SK-MEL-5 (cell line): ENCODE measurements at regions not wholly inside any gene's neighbourhood (a gene's known extent, or its start where the extent isn't known, plus 50 kb on each side); places are given as distances from the start of the nearest gene placed in this dataset.
"Not testable (repeated sequence)": the region's sequence is repeated elsewhere in the genome, so short reads cannot be mapped to it uniquely, and the experiment has no call there.

Source experiments
- DNase-seq: peaks from one replicate; pipeline ENCODE4 v3.0.0-alpha.2; 2016; ENCODE audit warnings: low read depth, low spot score
- in situ Hi-C: cut with HindIII; loops from 2 replicates; pipeline ENCODE4 v1.10.0; 2016; ENCODE audit warnings: low sequenced_read_pairs, high pct_unique_total_duplicates, low pct_unique_long_range_greater_than_20kb

GRCh38 chr14:96710060-96710666 lies 87.0 kb upstream of the VRK1 start:
- in situ Hi-C loops, result no loop called here
- DNase-seq, result no peak

GRCh38 chr14:96711559-96712267 lies 85.5 kb upstream of the VRK1 start:
- DNase-seq, result no peak
- in situ Hi-C loops, result no loop called here

- in situ Hi-C loops, result no loop called here
- DNase-seq, result no peak
These were observed 83.8 kb upstream of the VRK1 start for GRCh38 chr14:96713426-96713825.

DNA sequence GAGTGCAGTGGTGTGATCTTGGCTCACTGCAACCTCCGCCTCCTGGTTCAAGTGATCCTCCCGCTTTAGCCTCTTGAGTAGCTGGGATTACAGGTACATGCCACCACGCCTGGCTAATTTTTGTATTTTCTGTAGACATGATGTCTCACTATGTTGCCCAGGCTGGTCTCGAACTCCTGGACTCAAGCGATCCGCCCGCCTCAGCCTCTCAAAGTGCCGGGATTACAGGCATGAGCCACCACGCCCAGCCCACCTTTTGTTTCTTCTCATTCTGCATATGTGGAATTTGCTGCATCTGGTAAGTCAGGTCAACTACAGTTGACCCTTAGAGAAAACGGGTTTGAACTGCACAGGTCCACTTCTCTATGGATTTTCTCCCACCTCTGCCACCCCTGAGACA lies 82.6 kb upstream of the VRK1 start:
- in situ Hi-C loops, DNase-seq: not testable (repeated sequence)

GRCh38 chr14:96717116-96717515 lies 80.1 kb upstream of the VRK1 start:
- in situ Hi-C loops, result no loop called here
- DNase-seq, result no peak

DNA sequence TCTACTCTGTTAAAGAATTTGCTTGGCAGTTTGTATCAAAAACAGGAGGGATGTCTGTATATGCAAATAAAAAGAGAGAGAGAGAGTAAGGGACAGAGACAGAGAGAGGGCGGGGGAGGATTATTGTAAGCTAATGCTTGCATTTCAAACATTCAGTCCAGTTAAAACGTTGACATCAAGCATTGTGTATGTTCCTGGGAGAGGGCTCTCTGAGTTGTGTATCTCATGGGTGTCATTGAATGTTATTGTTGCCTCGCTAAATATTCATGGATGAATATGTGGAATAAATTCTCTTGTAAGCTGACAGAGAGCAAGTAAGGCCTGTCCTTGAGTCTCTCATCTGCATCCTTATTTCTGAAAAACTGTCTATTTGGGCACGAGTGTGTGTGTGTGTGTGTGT lies 78.8 kb upstream of the VRK1 start:
- DNase-seq, result no peak
- in situ Hi-C loops, result no loop called here

- DNase-seq, in situ Hi-C loops: not testable (repeated sequence)
These were observed 76.5 kb upstream of the VRK1 start for GRCh38 chr14:96720702-96721101.

GRCh38 chr14:96722736-96723135 lies 74.4 kb upstream of the VRK1 start:
- DNase-seq, result no peak
- in situ Hi-C loops, result no loop called here

DNA sequence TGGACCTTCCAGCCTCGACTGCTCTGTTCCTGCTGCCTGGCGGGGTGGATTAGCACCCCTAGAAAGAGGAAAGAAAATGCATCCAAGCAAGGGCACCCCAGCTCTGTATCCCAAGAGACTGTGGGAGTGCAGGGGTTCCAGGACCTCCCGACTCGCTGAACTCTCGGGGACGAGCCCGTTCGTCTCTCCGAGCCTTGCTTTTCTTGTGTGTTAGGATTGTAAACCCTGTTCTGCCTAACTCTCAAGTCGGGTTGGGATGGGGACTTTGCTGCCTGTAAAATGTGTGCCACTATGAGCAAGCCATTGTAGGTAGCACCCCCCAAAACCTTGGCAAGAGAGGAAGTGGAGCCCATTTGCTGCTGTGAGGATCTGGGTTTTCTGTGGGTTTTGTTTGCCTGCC lies 73.2 kb upstream of the VRK1 start:
- in situ Hi-C loops, result no loop called here
- no peak for DNase-seq

GRCh38 chr14:96725232-96725631 lies 72.0 kb upstream of the VRK1 start:
- in situ Hi-C loops, result no loop called here
- DNase-seq, result no peak

DNA sequence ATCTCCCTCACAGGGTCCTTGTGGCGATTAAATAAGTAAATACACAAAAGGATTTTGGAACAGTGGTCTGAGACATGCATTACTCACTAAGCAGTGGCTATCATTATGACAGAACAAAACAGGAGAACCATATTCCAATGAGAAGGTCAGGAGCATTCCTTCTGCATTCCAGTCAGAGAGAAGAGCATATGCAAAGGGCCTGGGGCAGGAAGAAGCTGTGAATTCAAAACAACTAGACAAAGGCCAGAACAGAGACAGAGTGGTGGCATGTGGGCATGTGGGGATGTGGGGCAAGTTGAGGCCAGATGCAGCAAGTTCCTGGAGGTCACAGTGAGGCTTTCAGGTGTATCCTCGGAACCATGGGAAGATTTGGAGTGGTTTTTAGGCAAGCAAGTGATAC lies 70.1 kb upstream of the VRK1 start:
- in situ Hi-C loops, result no loop called here
- no peak for DNase-seq

GRCh38 chr14:96727491-96727890 lies 69.7 kb upstream of the VRK1 start:
- in situ Hi-C loops, result no loop called here
- DNase-seq, result no peak

GRCh38 chr14:96727980-96728717 lies 69.0 kb upstream of the VRK1 start:
- DNase-seq, result no peak
- in situ Hi-C loops, result no loop called here

- DNase-seq, result no peak
- in situ Hi-C loops, result no loop called here
These were observed 67.3 kb upstream of the VRK1 start for GRCh38 chr14:96729889-96730288.

DNA sequence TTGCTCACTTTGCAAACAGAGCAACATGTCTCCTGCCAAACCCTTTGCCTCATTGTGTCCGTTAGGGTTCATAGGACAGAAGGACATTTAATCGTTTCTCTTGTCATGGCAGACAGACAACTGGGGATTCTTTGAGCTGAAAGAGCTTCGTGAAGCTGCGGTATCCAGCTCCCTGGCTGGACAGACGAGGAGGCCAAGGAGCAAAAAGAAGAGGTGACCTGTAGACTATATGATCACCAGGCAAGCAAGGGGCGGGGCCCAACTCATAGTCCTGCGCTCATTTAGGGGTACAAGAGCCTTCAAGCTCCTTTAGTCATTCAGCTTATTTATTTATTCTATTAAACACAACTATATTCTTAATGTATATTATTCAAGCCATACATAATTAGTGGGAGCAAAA lies 66.8 kb upstream of the VRK1 start:
- DNase-seq, result no peak
- in situ Hi-C loops, result no loop called here

- no peak for DNase-seq
- in situ Hi-C loops, result no loop called here
These were observed 63.0 kb upstream of the VRK1 start for GRCh38 chr14:96734076-96734622.

DNA sequence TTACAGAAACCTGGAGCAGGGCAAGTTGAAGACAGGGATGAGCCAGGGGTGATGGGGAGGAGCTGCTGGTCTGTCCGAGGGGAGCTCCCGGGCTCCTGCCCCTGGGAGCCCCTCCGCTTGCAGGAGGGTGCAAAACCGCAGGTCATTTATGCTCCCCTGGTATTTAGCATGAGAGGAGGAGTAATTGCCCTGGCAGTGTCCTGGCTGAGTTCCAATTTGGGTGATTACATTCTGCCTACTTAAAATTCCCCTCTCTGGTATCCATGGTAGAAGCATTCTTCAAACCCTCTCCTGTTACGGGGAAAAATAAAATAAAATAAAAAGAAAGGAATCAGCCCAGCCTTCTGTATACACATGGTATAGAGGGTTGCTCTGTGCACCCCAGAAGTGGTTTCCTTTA lies 61.7 kb upstream of the VRK1 start:
- in situ Hi-C loops, result no loop called here
- DNase-seq, result no peak

DNA sequence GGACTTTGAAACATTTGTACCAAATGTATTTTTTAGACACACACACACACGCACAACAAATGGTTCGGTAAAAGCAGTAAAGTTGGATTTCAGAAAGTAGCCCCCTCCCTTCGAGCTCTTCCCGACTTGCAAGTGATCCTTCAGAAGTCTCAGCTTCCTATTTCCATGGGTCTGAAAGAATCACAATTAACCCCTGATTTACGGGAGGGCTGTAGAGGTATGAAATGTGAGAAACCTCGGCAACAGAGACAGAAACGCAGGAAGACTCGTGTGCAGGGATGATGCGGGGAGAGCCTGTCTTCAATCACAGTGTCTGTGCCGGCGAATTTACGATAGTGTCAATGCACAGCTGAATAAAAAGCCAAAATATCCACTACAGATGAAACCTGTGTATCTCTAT lies 60.7 kb upstream of the VRK1 start:
- in situ Hi-C loops, result no loop called here
- DNase-seq, result no peak

- in situ Hi-C loops, result no loop called here
- DNase-seq, result no peak
These were observed 59.3 kb upstream of the VRK1 start for GRCh38 chr14:96737881-96738280.
